CD4-positive, alpha-beta T cell treated with Interleukin-21 for 1 hour (primary cell): ENCODE measurements at regions not wholly inside any gene's neighbourhood (a gene's known extent, or its start where the extent isn't known, plus 50 kb on each side); places are given as distances from the start of the nearest gene placed in this dataset.
A peak's percentile ranks its signal among the peaks of the same experiment; 100 is the strongest.
"Not testable (repeated sequence)": the region's sequence is repeated elsewhere in the genome, so short reads cannot be mapped to it uniquely, and the experiment has no call there.

Experiments used
- DNase-seq: peaks from one replicate; pipeline ENCODE4 v3.0.0-alpha.2; 2020

DNA sequence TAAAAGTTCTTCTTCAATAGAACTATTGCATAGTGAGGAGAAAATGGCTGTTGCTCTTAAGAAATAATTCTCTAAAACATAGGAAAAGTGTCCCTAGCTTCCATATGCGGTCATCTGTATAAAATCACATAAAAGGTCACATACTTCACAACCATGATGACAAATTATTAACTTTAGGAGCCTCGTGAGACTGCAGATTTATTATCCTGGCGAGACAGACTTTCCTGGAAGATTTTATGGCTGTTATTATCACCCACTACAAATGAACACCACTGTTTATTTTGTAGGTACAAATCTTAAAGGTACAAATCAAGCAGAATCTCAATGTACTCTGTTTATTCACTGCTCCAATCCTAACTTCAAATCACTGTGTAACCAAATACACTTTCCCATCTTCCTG, 55.0 kb upstream of the AGAP4 start:
- not testable (repeated sequence) for DNase-seq

DNA sequence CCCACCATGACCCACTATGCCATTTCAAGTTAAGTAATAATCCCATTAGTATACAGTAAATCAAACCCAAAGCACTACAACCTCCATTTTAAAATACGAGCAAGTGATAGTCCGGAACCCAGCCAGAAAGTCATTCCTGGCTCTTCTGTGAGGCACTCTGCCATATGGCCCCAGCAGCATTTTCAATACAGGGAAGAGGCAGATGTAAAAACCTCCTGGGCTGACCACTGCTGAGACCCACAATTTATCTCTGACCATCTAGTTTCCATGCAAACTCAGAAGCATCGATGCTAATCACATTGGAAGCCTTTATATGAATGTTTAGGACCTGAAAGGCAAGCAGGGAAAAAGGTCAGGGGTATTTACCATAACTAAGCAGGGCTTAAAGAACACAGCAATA, 56.3 kb upstream of the AGAP4 start:
- not testable (repeated sequence) for DNase-seq

- not testable (repeated sequence) for DNase-seq
Observed at GRCh38 chr10:45904070-45904469, 56.8 kb upstream of the AGAP4 start.

- DNase-seq = not testable (repeated sequence)
Observed at GRCh38 chr10:45913205-45913604, 59.1 kb upstream of the TIMM23 start.

- not testable (repeated sequence) for DNase-seq
Observed at GRCh38 chr10:45914740-45915139, 57.5 kb upstream of the TIMM23 start.

DNA sequence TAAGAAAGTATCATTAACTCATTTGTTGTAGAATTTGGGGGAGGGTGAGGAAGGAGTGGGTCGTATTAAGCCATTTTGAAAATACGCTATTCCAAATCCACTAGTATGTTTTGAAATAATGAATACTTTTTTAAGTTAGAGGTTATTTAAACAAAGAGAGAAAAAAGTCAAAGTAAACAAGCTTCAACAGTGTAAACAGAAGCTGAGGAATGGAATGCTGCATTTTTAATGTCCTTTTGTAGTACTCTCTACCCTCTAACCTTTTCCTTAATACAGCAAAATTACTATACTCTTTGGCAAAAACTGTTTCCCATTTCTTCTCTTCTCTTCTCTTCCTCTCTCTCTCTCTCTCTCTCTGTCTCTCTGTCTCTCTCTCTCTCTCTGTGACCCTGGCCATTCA, 56.7 kb upstream of the TIMM23 start:
- DNase-seq = not testable (repeated sequence)

- peak; percentile 0 for DNase-seq
Observed at GRCh38 chr10:45920876-45921275, 51.4 kb upstream of the TIMM23 start.
